ENCODE measurements at regions not wholly inside any gene's neighbourhood (a gene's known extent, or its start where the extent isn't known, plus 50 kb on each side); places are given as distances from the start of the nearest gene placed in this dataset.
"Not testable (repeated sequence)": the region's sequence is repeated elsewhere in the genome, so short reads cannot be mapped to it uniquely, and the experiment has no call there.

- DNase-seq: no peak
These were observed 97.9 kb upstream of the SOX11 start for GRCh38 chr2:5594249-5594695.

- DNase-seq: no peak
These were observed 95.3 kb upstream of the SOX11 start for GRCh38 chr2:5596868-5597267.

- no peak for DNase-seq
These were observed 94.0 kb upstream of the SOX11 start for GRCh38 chr2:5598156-5598555.

DNA sequence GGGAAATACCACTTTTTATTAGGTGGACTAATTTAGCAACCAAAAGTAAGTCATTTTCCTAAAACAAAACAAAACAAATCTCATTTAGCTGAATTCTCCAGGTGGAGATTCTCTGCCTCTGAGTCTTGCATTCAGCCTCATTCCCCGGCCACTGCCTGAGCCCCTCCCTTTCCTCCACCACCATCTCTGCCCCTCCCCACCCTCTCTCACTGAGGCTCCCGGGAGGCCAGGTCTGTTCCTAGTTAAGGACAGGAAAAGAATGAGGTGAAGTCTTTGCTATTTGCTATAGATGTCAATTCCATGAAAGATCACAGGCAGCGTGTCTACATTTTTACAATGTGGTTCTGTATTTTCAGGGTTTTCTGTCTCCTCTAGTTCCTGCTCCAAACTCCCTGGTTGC is 83.0 kb upstream of the SOX11 start:
- DNase-seq: no peak

GRCh38 chr2:5612666-5613065 is 79.5 kb upstream of the SOX11 start:
- DNase-seq: no peak

- no peak for DNase-seq
These were observed 76.2 kb upstream of the SOX11 start for GRCh38 chr2:5616019-5616418.

DNA sequence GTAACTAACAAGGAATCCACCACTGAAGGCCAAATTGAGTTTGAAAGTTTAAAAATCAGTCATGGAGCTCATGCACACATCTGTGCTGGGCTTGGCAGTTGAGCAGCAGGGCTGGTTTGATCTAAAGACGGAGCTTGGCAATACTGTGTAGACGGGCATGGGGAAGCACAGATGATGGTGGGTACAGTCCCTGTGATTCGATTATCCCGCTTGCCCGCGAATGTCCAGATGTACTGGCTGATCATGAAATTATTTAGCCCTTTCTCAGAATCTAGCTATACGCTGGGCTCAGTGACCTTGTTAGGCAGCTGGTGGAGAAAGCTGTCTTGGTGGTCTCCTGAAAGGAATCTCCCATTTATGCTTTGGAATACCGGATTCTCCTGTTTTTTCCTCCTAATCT is 74.8 kb upstream of the SOX11 start:
- DNase-seq: no peak

DNA sequence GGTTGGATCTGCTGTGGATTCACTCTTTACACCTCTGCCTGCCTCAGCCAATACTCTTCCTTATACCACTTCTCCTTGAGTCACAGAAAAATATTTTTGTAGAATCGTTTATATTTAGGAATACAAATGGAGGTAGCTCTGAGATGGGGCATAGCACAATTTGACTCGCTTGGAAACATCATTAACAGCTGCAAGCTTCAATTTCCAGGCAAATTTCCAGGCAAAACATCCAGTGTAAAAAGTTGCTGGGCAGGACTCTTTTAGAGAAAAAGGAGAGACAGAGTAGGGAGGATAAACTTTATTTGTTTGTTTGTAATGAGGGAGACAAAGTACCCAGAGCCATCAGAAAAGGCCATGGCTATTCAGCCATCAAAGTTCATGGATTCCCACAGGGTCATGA is 74.4 kb upstream of the SOX11 start:
- DNase-seq: no peak

DNA sequence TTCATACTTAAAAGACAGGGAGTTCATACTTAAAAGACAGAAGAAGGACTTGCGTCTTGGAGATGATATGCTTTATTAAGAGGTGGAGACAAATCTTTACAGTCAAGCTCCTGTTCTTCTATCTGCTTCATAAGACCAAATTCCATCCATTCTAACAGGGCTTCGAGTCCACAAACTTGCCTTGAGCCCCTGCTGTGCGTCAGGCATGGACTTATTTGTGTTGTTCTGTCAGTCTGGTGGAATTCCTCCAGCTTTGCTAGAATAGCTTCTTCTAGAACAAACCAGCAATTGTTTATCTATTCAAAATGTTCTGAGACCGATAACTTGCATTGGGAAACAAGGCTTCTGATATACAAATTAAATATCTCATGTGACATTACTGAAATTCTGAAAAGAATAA is 73.9 kb upstream of the SOX11 start:
- DNase-seq: no peak

- DNase-seq: not testable (repeated sequence)
These were observed 66.6 kb upstream of the SOX11 start for GRCh38 chr2:5625556-5626065.

GRCh38 chr2:5628484-5628883 is 63.7 kb upstream of the SOX11 start:
- not testable (repeated sequence) for DNase-seq

GRCh38 chr2:5629510-5629909 is 62.7 kb upstream of the SOX11 start:
- not testable (repeated sequence) for DNase-seq

GRCh38 chr2:5637051-5637450 is 55.1 kb upstream of the SOX11 start:
- not testable (repeated sequence) for DNase-seq

All from activated CD8-positive, alpha-beta memory T cell treated with anti-CD3 and anti-CD28 coated beads for 24 hours (primary cell).